Myocyte (in vitro differentiated cells): ENCODE measurements at regions not wholly inside any gene's neighbourhood (a gene's known extent, or its start where the extent isn't known, plus 50 kb on each side); places are given as distances from the start of the nearest gene placed in this dataset.

Experiments
- DNase-seq: peaks from one replicate; pipeline ENCODE4 v3.0.0-alpha.2; 2012; ENCODE audit warnings: low read depth

DNA sequence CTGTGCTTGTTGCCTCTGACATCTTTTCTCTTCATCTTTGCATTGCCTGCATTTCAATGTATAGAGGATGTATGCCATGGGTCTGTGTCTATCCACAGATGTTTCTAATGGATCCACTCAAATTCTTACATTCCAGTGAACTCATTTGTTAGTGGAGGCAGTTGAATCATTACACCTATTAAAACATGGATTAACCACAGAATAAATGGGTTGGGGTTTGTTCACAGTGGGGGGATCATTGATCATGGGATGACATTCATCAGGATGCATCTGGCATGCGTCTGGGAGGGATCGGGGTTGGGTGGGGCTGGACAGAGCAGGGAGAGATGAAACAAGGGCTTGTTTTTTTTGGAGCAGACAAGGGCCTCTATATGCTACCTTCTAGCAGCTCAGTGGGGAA, 182.5 kb downstream of the RHOU start:
- no peak for DNase-seq

GRCh38 chr1:228918335-228918734, 183.1 kb downstream of the RHOU start:
- DNase-seq = no peak

GRCh38 chr1:228919914-228920313, 184.6 kb downstream of the RHOU start:
- no peak for DNase-seq

- DNase-seq = no peak
These were observed 185.6 kb downstream of the RHOU start for GRCh38 chr1:228920831-228921230.

DNA sequence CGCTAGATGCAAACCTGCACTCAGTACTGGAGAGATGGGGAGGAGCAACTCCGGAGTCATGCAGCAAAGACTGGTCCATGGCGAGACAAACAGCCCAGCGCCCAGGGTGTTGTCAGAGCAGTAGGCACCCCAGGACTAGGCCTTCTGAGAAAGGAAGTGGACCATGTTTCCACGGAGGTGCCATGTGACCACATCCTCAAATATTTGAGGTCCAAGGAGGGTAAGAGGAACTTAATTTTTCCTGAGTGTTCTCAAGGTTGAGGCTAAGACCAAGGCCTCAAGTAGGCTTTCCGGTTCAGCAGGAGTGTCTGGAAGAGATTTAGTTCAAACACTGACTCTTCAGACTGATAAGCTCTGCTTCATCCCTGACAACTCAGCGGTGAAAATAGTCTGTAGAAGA, 186.2 kb downstream of the RHOU start:
- DNase-seq = no peak

DNA sequence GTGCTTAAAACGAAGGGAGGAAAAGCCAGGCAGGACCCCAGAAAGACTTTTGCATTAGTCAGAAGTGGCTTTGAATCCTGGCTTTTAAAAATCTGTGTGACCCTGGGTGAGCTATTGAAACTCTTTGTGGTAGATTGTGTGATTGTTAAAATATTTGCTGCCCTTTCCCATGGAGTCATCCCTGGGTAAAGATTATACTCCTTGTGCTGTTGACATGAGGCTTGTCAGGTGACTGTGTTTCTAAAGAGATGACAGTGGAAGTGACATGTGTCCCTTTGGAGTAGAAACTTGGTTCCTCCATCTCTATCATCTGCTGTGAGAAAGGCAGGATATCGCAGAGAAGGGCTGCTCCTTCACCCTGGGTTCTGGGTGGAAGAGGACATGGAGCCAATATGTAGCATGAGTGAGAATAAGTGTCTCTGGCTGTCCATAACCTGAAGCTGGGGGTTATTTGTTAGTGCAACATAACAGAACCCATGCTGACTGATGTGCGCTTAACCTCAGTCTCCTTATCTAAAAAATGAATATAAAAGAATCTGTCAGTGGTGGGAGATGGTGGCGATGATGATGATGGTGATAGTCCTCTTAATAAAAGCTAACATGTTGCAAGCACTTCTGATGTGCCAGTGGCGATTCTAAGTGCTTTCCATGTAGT, 187.6 kb downstream of the RHOU start:
- DNase-seq = no peak

DNA sequence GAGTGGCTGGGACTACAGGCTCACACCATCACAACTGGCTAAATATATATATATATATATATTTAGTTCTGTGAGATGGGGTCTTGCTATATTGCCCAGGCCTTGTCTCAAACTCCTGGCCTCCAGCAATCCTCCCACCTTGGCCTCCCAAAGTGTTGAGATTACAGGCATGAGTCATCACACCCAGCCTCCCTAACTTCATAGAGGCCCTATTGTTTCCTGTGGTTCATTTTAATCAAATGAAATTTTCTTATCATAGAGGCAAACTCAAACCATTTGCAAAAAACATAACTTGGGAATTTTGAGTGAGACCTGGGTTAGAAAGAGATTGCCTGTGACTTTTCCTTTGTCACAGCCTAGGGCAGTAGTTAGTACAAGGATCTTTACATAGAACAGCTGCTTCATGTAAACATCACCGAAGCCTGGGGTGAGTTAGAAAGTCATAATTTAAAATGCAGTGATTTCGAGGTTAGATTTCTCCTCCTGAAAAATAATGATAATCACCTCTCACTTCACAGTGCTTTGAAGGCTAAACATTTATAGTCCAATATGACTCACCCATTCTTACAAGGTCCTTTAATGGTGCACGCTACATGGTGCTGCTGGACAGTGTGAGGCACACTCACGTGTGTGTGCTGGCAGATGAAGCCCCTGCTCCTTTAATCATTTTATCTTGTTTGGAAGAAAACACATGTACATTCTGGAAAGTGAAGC, 188.9 kb downstream of the RHOU start:
- no peak for DNase-seq

- DNase-seq = no peak
These were observed 190.4 kb downstream of the RHOU start for GRCh38 chr1:228925691-228926090.

DNA sequence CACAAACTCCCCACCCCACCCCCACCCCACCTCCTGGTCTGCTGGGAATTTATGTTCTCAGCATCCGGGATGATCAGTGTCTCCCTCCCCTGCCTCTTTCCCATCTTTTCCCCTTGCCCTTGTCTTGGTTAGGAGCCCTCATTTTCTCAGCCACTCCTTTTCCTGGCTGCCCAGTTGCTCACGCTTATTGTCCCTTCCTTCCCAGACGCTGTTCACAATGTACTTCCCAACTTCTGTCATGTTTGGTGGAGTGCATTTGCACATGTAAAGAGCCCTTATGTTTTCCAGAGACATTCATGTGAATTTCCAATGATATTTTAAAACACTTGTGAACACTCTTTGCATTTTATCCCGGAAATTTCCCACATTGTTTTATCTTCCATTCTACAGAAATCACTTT, 192.1 kb downstream of the RHOU start:
- no peak for DNase-seq

- no peak for DNase-seq
These were observed 192.9 kb downstream of the RHOU start for GRCh38 chr1:228927946-228928898.

DNA sequence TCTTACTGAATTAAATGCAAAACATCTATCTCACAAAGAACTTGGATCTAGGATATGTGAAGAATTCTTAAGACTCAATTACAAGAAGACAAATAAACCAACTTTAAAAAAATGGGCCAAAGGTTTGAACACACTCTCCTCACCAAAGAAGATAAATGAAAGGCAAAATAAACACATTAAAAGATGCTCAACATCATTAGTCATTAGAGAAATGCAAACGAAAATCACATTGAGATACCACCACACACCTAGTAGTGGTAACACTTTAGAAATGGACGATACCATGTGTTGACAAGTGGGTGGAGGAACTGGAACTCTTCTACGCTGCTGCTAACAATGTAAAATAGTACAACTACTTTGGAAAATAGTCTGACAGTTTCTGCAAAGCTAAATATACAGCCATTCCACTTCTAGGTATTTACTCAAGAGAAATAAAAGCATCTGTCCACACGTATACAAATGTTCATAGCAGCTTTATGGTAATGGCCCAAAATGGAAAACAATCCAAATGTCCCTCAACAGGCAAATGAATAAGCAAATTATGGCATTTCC, 194.3 kb downstream of the RHOU start:
- DNase-seq = no peak

GRCh38 chr1:228930479-228930957, 195.2 kb downstream of the RHOU start:
- peak; percentile 12 for DNase-seq

- DNase-seq = no peak
These were observed 198.5 kb downstream of the RHOU start for GRCh38 chr1:228933753-228934152.

DNA sequence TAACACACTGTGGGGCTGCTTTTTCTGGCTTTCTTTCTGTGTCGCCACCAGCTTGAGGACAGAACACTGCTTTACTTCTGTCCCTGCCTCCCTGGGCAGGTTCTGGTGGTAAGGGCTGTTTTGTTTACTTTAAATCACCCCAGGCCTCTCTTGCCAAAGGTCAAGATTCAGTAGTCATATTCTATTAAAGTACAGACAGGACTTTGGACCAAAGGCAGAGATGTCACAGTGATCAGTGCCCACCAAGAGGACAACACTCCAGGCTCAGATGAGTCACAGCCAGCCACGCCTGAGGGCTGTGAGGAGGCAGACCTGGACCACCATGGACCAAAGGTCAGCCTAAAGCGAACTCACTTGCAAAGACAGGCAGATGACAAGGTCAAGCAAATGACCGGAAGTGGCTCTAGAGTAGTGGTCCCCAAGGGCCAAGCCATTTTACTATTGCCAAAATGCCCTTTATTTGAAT, 200.0 kb downstream of the RHOU start:
- DNase-seq = no peak

DNA sequence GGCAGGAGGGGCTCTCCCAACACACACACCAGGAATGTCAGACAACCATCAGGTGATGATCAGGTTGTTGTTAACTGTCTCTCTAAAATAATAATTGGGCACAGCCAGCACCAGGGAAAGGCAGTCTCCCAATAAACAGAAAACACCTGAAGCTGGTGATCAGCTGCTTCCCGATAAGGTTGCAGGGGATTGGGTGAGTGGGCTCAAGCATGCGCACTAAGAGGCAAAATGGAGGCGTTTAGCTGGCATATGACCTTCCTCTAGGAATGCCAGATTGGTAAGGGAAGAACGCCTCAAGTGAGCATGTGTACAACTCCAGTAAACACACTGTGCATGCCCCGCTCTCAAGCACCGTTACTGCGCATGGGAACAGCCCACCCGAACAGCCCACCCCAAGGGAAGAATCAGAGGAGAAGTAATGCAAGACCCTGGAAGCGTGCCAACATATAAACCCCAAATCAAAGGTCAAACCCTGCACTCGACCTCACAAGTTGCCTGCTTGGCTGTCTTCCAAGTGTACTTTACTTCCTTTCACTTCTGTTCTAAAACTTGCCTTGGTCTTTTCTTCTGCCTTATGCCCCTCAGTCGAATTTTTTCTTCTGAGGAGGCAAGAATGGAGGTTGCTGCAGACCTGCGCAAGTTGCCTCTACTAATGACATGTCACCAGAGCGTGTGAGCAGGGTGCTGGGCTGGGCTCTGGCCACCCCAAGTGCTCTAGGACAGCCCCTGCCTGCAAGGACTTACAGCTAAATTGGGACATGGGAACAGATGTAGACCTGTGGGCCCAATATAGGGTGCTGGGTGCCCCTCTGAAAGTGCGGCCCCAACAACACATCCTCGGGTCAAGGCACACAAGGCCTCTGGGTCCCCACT, 200.8 kb downstream of the RHOU start:
- DNase-seq = no peak

DNA sequence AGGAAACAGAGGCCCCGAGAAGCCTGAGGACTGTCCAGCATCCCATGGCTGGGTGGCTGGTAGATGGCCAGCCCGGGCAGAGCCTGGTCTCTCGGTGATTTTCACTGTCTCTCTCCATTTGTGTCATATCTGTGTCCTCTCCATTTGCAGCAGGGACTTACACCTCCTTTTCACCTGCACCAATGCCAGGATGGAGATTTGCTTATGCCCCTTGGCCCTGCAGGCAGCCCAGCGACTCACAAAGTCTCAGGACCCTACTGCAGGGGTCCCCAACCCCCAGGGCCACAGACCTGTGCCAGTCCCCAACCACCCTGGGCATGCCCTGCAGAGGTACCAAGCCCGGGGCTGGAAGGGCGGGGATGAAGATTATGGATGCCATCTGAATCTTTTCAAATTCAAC, 201.6 kb downstream of the RHOU start:
- DNase-seq = no peak

GRCh38 chr1:228937351-228937750, 202.1 kb downstream of the RHOU start:
- no peak for DNase-seq

GRCh38 chr1:228937851-228938536, 202.7 kb downstream of the RHOU start:
- no peak for DNase-seq

DNA sequence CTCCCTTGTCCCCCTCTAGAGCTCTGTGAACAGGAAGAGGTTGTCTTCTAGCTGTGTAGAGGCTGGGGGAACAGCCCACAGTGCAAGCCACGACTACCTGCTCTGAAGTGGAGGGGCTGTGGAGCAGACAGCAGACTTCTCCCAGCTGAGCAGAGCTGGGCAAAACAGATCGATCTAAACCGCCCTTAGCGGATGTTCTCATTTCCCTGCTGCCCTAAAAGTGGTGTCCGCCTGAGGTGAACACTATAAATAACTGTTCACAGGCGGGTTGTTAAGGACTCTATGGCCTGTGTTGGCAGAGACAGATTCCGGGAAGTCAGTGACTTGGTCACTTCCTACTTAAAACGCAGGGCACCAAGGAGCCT, 203.2 kb downstream of the RHOU start:
- no peak for DNase-seq
